Psoas muscle (tissue), 7 donors: ENCODE measurements at regions not wholly inside any gene's neighbourhood (a gene's known extent, or its start where the extent isn't known, plus 50 kb on each side); places are given as distances from the start of the nearest gene placed in this dataset.

Experiments used
- ATAC-seq, 4 donors: fragments of 200-7000 bp; cut with Tn5 transposase; one replicate each; pipeline ENCODE4 v1.9.1; 2020; ENCODE audit warnings: moderate library complexity in 3 of 4, mild to moderate bottlenecking in 2 of 4
- DNase-seq, 2 donors: peaks; one replicate each; pipeline ENCODE4 v3.0.0-alpha.2; 2020
- H3K27ac ChIP-seq: fragments of 200-600 bp; one replicate; pipeline ENCODE4 v1.8.0; 2022
- H3K27me3 ChIP-seq, 3 donors: fragments of 200-600 bp in 1 of 3; one replicate each; pipeline versions ENCODE4 v1.6.1 to v1.8.0; 2013 to 2022; ENCODE audit warnings: low read length in 2 of 3, mild to moderate bottlenecking in 2 of 3, moderate library complexity in 1 of 3; ENCODE audit not compliant: insufficient read depth in 3 of 3
- H3K36me3 ChIP-seq, 2 donors: fragments of 200-600 bp in 1 of 2; one replicate each; pipeline versions ENCODE4 v1.6.1 to v1.8.0; 2013 to 2022; ENCODE audit warnings: low read depth in 1 of 2, mild to moderate bottlenecking in 1 of 2, moderate library complexity in 1 of 2; ENCODE audit not compliant: insufficient read depth in 1 of 2
- H3K4me1 ChIP-seq: fragments of 200-600 bp; one replicate; pipeline ENCODE4 v1.8.0; 2022
- H3K4me3 ChIP-seq: fragments of 200-600 bp; one replicate; pipeline ENCODE4 v1.8.0; 2022; ENCODE audit warnings: mild to moderate bottlenecking
- H3K9me3 ChIP-seq: fragments of 200-600 bp; one replicate; pipeline ENCODE4 v1.8.0; 2022
- CTCF ChIP-seq: fragments of 200-600 bp; IDR thresholded peaks from one replicate; pipeline ENCODE4 v1.8.0; 2022; ENCODE audit warnings: antibody characterized with exemption
- WGBS, 3 donors: extraction: QIAGEN DNeasy Blood & Tissue Kit; methylation state at CpG; one replicate each; pipeline versions ENCODE4 v1.1.6 to v1.1.7; 2013; 5-methylcytosine and 5-hydroxymethylcytosine counted together
- intact Hi-C, 2 donors: fragments of 100-400 bp; cut with DNase I; formaldehyde crosslinking; loops; one replicate each; pipeline versions ENCODE4 v1.11.0 to v1.14.2; 2022
- donor health status: healthy with polysubstance abuse.
- donor health status: DM: no; HTN: no; CAD: no; lungs with moderate emphysema.
- donor health status: Bipolar disorder and iron deficiency.
- donor health status: healthy.
- donor health status: DM: yes; HTN: yes; CAD: no.
- donor health status: DM: no; HTN: no; CAD: no.
- donor health status: DM: yes; HTN: yes; CAD: no.

DNA sequence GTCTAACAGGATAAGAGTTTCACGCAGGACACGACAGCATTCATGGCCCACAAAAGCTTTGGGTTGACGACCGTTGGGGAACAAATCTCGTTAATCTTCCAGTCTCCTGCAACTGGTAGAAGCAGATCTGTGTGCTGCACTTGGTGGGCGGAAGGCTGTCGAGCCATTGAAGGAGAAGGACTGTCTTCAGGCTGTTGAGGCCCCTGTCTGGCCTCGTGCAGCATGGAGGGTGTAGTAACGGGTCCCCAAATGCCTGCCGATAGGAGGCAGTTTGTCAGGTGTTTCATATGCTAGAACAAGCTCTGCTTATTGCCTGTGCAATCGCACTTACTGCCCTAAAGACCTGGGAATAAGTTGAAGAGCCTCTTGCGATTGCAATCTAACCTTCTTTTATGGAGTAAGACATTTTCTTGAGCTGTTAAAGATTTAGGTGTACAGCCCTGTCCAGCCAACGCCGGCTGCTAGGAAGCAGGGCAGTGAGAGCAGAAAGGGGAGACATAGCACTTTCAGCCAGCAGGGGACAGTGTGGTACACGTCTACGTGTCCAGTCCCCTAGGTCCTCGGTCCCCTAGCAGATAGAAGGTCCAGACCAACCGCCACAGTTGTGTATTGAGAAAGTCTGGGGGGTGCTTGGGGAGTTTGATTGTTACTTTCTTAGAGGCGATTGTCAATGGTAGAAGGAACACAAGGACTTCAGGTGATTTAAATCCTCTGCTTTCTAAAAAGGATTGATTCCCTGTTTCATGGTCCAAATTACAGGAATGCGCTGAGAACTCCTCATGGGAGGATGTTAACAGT, 102.3 kb upstream of the TMPRSS2 start:
- TF ChIP-seq CTCF = peak; percentile 49
- 58 to 71% (median 59%) methylated on average over 20 of the region's 20 CpGs for WGBS, 3 donors
- H3K27ac ChIP-seq = no peak overlapping the region
- H3K4me3 ChIP-seq = no peak overlapping the region
- DNase-seq (peak in 1 of 2 donors; percentile 48), ATAC-seq (no peak)
- no peaks in the 10 kb centered on the region for H3K9me3 ChIP-seq
- H3K27me3 ChIP-seq = peaks cover 0 to 38% (median 9%) of the 10 kb centered on the region in 3 donors
- no peaks in the 10 kb centered on the region for H3K36me3 ChIP-seq
- H3K4me1 ChIP-seq = no peaks in the 10 kb centered on the region
- intact Hi-C loops = loop anchor here in 1 of 2 donors (5.0 kb wide), 2 partner anchors 167 to 507 kb away; no protein-coding TSS in a partner anchor

DNA sequence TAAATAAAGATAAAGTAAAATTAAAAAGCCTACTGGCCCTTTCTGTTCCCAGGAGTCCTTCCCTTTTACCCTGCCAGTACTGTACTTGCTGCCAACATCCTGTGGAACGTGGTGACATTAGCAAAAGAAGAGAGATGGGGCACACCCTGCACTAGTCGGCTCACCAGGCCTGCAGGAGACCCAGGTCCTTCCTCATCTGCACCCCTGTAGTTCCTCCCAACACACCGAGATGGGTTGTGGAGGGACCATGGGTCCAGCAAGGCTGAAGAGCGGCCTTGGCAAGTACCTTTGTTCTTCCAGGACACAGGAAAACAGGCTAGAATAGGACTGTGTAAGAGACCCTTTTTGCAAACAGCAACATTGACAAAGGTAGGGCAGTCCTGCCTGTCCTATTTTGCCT, 98.7 kb upstream of the TMPRSS2 start:
- H3K4me3 ChIP-seq = no peak overlapping the region
- no peak overlapping the region for H3K27ac ChIP-seq
- H3K27me3 ChIP-seq = peaks cover 0 to 33% (median 8%) of the 10 kb centered on the region in 3 donors
- DNase-seq (no peak), ATAC-seq (no peak)
- H3K4me1 ChIP-seq = no peaks in the 10 kb centered on the region
- H3K36me3 ChIP-seq = no peaks in the 10 kb centered on the region
- intact Hi-C loops = no loop called here
- TF ChIP-seq CTCF = no peak
- 63 to 83% (median 67%) methylated on average over 4 of the region's 4 CpGs for WGBS, 3 donors
- H3K9me3 ChIP-seq = no peaks in the 10 kb centered on the region

DNA sequence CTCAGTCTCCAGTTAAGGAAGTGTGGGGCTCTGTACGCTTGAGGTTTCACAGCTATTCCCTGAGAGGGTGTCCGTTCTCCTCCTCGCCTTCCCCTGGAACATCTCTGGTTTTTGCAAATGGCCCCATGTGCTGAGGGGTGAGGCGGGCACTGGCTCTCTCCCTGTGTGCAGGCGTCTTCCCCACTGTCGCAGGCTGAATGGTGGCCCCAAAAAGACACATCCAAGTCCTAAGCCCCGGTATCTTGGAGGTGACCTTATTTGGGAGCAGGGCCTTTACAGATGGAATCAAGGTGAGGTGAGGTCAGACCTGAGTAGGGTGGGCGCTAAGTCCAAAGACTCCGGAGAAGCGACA, 98.0 kb upstream of the TMPRSS2 start:
- Histone ChIP-seq H3K27ac (no peak overlapping the region), H3K36me3 (no peaks in the 10 kb centered on the region), H3K4me3 (no peak overlapping the region), H3K9me3 (no peaks in the 10 kb centered on the region), H3K4me1 (no peaks in the 10 kb centered on the region), H3K27me3 (peaks cover 0 to 25% (median 5%) of the 10 kb centered on the region in 3 donors)
- ATAC-seq (no peak), DNase-seq (no peak)
- TF ChIP-seq CTCF = no peak
- 90 to 94% (median 93%) methylated on average over 10 of the region's 10 CpGs for WGBS, 3 donors
- intact Hi-C loops = no loop called here

GRCh38 chr21:41605178-41605933, 97.4 kb upstream of the TMPRSS2 start:
- Histone ChIP-seq H3K27ac (no peak overlapping the region), H3K4me1 (no peaks in the 10 kb centered on the region), H3K36me3 (no peaks in the 10 kb centered on the region), H3K4me3 (no peak overlapping the region), H3K27me3 (peaks cover 0 to 22% (median 5%) of the 10 kb centered on the region in 3 donors), H3K9me3 (no peaks in the 10 kb centered on the region)
- ATAC-seq (no peak), DNase-seq (no peak)
- TF ChIP-seq CTCF = no peak
- 68 to 77% (median 71%) methylated on average over 20 of the region's 20 CpGs for WGBS, 3 donors
- intact Hi-C loops = no loop called here
